ENCODE measurements at regions not wholly inside any gene's neighbourhood (a gene's known extent, or its start where the extent isn't known, plus 50 kb on each side); places are given as distances from the start of the nearest gene placed in this dataset.

DNA sequence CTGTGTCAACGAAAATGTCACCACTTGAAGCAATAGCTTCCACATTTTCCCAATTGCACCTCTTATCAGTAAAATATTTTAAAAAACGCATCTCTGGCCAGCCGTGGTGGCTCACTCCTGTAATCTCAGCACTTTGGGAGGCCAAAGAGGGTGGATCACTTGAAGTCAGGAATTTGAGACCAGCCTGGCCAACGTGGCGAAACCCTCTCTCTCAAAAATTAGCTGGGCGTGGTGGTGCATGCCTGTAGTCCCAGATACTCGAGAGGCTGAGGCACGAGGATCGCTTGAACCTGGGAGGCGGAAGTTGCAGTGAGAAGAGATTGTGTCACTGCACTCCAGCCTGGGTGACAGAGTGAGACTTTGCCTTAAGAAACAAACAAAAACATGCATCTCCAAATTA lies 210.1 kb upstream of the CHD1 start:
- no peak for DNase-seq (ENCODE audit: low read depth in 2 of 2)

DNA sequence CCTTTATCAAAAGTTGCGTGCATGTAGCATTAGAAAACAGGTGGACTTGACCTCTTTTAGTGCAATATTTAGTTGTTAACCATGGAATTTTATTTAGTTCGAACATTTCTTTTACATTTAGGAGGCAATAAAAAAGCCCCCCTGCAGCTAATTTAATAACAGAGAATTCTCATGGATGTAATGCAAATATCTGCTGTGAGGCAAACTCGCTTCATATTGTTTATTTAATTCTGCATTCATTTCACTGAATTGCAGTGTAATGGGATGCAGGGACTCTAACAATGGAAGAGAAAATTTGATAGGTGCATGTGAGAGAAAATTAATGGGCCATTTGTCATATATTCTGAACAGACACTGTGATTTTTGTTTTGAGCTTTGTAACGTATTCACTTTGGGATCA lies 205.1 kb upstream of the CHD1 start:
- DNase-seq (ENCODE audit: low read depth in 2 of 2), result no peak

DNA sequence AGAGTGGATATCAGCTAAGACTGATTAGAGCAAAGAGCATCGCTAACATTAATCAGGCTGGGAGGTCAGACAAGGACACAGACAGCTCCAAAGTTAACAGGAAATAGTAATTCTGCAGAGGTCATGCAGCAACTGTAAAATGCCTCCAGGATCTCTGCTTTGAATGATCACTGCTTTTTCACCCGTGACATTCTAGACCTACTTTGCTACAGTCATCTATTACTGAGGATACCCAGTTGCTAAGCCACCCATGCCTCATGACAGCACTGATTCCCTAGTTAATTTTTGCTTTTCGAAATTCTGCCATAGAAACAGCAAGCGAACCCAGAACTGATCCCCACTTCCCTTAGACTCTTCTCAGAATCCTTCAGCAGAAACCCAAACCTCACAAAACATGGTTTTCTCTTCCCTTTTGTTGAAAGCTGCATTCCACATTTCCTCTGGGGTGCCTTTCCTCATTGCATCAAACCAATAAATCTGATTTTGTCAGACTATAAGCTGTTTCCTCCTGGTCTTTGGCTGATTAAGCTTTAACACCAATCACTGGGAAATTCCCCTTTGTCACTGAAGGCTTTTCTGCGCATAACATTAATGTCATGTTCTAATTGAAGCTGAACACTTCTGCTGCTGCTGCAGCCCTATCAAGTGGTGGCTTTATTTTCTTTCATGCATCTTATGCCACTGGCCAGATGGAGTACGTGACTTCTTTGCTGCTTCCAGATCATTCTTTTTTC lies 201.1 kb upstream of the CHD1 start:
- DNase-seq (ENCODE audit: low read depth in 2 of 2), result no peak

DNA sequence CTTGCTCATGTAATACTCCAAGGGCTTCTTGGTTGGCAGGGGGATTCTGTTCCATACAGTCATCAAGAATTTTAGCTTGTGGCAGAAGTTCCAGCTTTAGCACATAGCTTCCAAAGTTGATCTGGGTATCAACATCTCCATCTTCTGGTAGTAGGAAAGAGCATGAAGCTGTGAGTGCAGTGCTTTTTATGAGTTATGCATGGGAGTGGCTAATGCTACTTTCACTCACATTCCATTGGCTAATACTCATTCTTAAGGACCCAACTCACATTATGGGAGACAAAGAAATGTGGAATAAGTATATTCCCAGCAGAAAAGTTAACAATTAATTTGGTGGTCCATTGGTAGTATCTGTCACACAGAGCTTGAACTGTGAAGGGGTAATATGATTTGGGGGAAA lies 194.2 kb upstream of the CHD1 start:
- DNase-seq (ENCODE audit: low read depth in 2 of 2), result no peak

DNA sequence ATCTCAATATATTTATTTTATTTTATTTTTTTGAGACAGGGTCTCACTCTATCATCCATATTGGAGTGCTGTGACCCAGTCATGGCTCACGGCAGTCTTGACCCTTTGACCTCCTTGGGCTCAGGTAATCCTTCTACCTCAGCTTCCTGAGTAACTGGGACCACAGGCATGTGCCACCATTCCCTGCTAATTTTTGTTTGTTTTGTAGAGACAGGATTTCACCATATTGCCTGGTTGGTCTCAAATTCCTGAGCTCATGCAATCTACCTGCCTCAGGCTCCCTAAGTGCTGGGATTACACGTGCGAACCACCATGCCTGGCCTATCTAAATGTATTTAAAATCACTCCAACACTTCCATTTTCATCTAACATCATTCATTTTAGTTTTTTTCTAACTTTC lies 190.5 kb upstream of the CHD1 start:
- DNase-seq (ENCODE audit: low read depth in 2 of 2), result no peak

DNA sequence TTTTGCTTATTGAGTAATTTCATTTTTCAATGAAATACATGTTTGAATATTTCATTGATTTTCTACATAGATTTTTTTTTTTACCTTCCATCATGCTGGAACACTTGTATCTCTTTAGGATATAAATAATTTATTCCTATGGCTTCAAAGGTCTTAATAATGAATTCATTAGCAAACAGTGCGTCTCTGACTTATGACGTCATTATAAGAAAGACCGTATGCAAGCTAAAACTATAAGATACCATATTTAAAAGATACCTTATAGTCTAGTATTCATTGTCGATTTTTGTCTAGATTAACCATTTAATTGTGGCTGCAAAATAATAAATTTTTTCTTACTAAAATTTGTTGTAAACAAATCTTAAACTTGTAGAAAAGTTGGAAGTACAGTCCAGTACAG lies 187.7 kb upstream of the CHD1 start:
- DNase-seq (ENCODE audit: low read depth in 2 of 2), result no peak

DNA sequence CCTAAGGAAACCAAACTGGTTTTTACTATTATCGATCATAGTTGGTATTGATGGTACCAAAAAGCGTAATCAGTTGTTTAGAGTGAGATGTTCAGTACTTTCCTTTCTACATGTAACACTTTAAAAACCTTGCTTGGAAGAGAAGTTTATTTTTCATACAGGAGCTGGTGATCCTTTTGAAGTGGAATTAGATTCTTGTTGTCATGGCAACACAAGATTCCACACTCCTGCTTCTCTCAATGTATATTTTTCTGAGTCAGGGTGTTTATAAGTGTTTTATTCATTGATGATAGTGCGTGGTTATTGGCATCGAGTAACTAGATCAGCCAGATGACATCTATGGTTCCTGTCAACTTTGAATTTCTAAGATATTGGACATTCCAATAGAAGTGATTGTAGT lies 181.1 kb upstream of the CHD1 start:
- no peak for DNase-seq (ENCODE audit: low read depth in 2 of 2)

DNA sequence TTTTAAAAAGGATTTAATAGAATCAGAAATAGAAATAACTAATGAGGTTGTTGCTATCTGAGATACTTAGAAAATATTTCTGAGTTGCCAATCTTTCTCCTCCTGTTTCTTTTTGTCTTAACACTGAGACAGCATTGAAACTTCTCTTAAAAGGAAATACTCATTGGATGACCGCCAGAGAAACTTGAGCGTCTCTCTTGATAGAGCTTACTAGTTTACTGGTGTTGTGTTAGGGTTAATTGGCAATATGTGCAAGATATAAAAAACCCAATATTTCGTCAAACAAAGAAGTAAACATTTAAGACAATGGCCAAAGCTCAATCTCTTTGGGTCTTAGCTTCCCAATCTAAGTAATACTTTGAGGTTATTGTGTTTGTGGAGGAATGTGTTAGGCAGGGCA lies 176.4 kb upstream of the CHD1 start:
- DNase-seq (ENCODE audit: low read depth in 2 of 2), result no peak

DNA sequence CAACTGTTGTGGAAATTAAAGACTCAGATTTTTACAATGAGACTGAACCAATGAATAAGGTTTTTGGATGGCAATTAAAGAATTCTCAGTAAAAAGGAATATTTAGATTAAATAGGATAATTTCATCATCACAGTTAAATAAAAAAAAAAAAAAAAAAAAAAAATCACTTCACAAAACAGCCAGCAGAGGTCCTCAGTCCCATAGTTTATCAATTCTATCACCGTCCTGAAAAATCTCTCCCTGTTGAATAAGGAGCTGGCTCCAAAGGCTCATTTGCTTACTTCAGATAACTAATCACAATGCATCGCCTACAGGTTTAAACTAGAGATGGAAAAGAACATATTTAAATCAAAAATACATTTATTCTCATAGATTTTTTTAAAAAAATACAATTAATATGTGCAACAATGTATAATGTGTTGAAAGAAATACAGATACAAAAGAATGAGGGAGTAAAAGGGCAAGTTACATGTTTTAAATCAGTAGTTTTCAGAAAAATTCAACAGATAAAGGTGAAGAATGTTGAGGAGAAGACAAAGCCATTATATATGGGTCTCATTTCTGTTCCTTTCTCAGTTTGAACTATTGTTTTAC lies 175.8 kb upstream of the CHD1 start:
- no peak for DNase-seq (ENCODE audit: low read depth in 2 of 2)

DNA sequence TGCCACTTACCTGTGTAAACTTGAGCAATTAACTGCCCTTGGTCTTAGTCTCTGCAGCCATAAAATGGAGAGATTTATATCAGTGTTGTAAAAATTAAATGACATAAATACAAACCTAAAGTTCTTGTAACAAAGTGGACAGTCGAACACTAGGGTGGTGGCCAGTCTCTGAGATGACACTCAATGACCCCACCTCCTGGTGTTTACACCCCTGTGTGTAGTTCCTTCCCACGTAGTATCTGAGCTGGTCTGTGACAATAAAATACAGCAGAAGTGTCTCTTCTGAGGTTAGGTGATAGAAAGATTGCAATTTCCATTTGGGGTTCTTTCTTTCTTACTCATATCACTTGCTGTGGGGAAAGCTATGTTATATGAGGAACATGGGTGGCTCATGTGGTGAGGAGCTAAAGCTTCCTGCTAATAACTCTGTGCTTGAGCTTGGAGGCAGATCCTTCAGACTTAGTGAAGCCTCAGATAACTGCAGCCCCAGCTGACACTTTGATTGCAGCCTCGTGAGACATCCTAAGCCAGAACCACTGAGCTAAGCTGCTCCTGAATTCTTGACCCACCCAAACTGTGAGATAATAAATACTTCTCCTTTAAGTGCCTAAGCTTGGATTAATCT lies 173.4 kb upstream of the CHD1 start:
- DNase-seq (ENCODE audit: low read depth in 2 of 2), result no peak

DNA sequence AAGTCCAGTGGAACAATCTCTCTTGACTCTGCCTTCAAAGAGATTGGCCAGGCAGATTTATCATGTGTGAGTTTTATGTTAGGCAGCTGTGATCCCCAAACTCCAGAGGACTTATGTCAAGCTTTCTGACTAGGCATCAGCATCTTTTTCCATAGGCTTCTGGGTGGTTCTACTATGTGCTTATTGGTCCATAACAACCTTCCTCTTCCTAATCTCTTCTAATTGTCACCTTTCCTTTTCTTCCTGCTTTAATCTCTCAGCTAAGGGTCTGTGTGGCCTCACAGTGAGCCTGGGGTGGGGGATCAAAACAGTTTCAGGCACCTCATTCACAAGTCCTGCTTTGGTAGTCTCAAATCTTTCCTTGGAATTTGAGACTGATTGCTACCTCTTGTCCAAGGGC lies 170.9 kb upstream of the CHD1 start:
- DNase-seq (ENCODE audit: low read depth in 2 of 2), result no peak

DNA sequence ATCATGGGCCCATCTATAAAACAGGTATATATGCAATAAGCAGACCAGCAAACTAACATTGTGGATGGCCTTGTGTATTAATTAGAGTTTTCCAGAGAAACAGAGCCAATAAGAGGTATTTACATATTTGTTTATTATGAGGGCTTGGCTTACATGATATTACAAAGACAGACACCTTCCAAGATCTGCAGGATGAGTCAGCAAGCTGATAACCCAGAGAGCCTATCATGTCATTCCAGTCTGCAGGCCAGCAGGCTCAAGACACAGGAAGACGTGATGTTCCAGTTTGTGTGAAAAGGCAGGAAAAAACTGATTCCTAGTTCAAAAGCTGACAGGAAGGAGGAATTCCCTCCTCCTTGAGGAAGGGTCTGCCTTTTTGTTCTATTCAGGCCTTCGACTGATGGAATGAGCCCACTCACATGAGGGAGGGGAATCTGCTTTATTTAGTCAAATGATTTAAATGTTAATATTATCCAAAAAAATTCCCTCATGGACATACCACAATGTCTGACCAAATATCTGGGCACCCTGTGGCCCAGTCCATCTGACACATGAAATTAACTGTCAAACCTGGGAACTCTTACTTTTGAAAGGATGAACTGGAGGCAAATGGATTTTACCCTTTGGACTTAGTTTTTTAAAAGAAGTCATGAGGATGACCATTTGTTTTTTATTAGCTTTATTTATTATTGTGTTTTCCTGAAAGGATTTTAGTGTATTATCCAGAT lies 161.2 kb upstream of the CHD1 start:
- DNase-seq (ENCODE audit: low read depth in 2 of 2), result no peak

DNA sequence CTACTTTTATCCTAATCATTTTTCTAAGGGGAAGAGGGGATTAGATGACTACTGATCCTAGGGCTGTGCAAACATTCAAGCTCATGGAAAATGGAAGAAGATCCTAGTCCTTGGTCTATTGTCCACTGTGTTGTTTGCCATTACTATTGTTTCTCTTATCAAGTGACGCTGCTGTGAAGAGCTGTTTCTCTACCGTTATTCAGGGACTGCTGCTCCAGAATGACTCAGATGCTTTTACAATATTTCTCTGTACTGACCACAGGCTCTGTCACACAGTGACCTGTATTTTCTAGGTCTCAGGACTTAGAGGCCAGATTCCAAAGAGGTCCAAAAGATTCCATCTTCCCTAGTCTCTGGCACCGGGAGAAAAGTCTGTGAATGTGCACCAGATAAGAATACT lies 159.5 kb upstream of the CHD1 start:
- no peak for DNase-seq (ENCODE audit: low read depth in 2 of 2)

DNA sequence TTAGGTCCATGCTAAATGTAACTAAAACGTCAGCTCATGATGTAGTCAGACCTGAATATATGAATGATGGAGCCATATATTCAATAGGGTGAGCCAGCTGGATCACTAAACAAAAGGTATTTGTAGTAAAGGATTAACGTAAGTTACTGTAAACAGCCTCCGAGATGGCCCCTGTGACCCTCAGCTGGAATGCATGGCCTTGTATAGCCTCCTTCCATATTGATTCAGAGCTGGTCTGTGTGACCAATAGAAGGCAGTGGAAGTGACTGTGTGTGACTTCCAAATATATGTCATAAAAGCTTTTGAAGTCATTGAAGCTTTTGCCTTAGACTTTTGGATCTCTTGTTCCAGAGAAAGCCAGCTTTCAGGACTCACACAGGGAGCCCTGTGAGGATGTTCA lies 154.4 kb upstream of the CHD1 start:
- no peak for DNase-seq (ENCODE audit: low read depth in 2 of 2)

DNA sequence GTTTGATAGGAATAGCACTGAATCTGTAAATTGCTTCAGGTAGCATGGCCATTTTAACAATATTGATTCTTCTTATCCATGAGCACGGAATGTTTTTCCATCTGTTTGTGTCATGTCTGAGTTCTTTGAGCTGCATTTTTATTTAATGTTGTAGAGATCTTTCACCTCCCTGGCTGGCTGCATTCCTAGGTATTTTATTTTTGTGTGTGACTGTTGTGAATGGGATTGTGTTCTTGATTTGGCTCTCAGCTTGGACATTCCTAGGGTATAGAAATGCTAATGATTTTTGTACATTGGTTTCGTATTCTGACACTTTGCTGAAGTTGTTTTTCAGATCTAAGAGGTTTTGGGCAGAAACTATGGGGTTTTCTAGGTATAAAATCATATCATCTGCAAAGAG lies 152.9 kb upstream of the CHD1 start:
- no peak for DNase-seq (ENCODE audit: low read depth in 2 of 2)

DNA sequence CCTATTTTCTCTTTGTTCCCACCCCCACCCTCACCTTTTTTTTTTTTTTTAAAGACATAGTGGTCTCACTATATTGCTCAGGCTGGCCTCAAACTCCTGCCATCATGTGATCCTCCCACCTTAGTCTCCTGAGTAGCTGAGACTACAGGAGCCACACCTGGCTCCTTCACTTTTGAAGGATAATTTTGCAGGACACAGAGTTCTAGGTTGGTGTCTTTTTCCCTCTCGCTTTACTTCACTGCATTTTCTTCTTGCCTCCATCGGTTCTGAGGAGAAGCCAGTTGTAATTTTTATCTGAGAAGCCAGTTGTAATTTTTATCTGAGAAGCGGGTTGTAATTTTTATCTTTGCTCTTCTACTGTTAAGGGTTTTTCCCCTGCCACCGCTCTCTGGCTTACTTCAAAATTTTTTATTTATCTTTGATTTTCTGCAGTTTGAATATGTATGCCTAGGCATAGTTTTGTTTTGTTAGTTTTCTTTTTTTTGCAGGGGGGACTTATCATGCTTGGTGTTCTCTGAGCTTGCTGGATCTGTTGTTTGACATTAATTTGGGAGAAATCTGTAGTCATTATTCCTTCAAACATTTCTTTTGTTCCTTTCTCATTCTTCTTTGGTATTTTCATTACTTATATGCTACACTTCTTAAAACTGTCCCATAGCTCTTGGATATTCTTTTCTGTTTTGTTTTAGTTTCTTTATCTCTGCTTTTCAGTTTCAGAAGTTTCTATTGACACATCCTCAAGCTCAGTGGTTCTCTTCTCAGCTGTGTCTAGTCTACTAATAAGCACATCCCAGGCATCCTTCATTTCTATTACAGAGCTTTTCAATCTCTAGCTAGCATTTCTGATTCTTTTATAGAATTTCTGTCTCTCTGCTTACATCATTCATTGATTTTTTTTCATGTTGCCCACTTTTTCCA lies 148.2 kb upstream of the CHD1 start:
- no peak for DNase-seq (ENCODE audit: low read depth in 2 of 2)

DNA sequence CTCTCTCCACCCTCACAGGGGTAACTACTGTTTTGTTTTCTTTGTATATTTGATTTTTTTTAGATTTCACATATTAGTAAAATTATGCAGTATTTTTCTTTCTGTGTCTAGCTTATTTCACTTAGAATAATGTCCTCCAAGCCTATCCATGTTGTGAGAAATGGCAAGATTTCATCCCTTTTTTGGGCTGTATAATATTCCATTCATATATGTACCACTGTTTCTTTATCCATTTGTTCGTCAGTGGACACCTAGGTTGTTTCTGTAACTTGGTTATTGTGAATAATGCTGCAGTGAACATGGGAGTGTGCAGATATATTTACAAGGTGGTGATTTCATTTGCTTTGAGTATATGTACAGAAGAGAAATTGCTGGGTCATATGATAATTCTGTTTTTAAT lies 144.0 kb upstream of the CHD1 start:
- no peak for DNase-seq (ENCODE audit: low read depth in 2 of 2)

DNA sequence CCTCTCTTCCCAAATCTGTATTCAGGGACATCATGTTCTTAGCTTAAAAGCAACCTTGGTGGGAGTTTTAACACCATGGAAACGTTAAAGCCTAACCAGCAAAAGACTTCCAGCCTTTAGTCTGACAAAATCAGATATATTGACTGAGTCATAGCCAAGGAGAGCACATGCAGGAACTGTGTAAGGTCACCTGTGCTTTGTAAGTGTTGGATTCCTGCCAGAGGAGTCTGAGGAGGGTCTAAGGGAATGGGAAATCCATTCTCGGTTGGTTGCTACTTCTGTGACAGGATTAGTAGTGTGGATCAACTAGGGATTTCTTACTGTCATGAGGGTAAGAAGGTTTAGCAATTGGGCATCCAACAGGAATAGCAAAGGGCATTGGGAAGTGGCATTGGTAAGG lies 142.0 kb upstream of the CHD1 start:
- DNase-seq (ENCODE audit: low read depth in 2 of 2), result no peak

DNA sequence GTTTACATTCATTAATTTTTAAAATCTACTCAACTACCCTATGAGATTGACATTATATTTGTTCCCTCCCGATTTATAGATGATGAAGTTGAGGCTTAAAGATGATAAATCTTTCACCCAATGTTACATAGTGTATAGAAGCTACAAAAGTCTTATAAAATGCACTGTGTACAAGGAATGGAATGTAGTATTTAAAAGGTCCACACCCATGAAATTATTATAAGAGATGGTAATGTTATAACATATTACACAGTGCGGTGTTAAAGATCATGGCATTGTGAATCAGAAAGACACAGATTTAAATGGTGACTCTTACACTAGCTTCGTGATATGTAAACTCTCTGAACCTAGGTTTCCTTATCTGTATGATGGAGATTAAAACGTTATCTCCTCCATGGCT lies 141.6 kb upstream of the CHD1 start:
- DNase-seq (ENCODE audit: low read depth in 2 of 2), result no peak

DNA sequence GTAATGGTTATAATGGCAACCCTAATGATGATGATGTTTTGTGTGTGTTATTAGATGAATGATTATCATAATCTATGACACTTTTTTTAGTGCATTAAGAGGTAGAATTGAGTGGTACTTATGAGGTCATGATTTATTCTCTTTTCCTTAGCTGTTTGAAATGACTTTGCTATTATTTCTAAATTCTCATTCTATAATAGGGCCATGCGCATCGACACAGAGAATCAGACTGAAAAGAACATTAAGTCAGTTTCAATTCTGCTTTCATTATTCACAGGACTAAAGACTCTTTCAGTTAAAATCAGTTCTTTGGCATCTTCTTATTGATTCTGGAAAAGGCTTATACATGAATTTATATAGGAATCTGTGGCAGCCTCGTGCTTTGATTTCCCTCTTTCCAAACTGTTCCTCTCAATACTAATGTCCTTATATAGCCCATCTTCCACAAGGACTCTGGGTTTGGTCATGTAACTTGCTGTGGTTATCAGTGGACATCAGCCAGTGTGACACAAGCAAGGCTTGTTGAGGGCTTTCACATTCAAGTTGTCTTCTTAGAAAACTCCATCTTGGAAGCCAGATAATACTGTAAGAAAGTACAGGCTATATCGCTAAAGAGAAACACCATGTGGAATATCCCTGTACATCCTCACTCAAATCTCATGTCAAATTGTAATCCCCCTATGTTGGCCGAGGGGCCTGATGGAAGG lies 140.3 kb upstream of the CHD1 start:
- DNase-seq (ENCODE audit: low read depth in 2 of 2), result no peak

DNA sequence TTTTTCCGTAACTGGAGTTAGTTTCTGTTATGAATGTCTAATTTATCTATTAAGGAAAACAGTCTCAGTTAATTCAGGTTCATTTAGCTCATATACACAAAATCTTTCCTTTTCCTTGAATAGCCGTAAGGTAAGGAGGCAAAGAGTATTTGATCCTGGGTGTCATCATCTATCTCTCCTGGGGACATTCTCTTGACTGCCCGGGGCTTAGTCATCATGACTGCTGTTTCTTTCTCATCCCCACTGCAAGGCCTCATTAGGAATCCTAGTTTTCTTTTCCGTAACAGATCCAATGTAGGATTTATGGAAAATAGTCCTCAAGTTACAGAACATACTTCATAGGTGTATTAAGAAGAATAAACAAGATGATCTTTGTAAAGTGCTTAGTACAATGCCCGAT lies 134.9 kb upstream of the CHD1 start:
- DNase-seq (ENCODE audit: low read depth in 2 of 2), result no peak

All from fibroblast of skin of left quadriceps (primary cell).